ENCODE measurements at regions not wholly inside any gene's neighbourhood (a gene's known extent, or its start where the extent isn't known, plus 50 kb on each side); places are given as distances from the start of the nearest gene placed in this dataset.

GRCh38 chr13:99655351-99656091, 154.2 kb downstream of the TM9SF2 start:
- H3K4me1 Mint-ChIP-seq (ENCODE audit: low read depth), result peaks cover 54% of the 10 kb centered on the region
- H3K4me3 Mint-ChIP-seq, result peak overlapping the region; percentile 53
- no peaks in the 10 kb centered on the region for H3K36me3 Mint-ChIP-seq (ENCODE audit: low read depth)
- peak; percentile 49 for DNase-seq
- no peaks in the 10 kb centered on the region for H3K9me3 Mint-ChIP-seq
- no peaks in the 10 kb centered on the region for H3K27me3 Mint-ChIP-seq
- H3K27ac Mint-ChIP-seq, result peak overlapping the region; percentile 83

GRCh38 chr13:99654076-99654475, 152.8 kb downstream of the TM9SF2 start:
- no peak for DNase-seq
- H3K4me1 Mint-ChIP-seq (ENCODE audit: low read depth), result peaks cover 43% of the 10 kb centered on the region
- H3K4me3 Mint-ChIP-seq, result no peak overlapping the region
- no peak overlapping the region for H3K27ac Mint-ChIP-seq
- no peaks in the 10 kb centered on the region for H3K9me3 Mint-ChIP-seq
- no peaks in the 10 kb centered on the region for H3K27me3 Mint-ChIP-seq
- no peaks in the 10 kb centered on the region for H3K36me3 Mint-ChIP-seq (ENCODE audit: low read depth)

- H3K27ac Mint-ChIP-seq, result no peak overlapping the region
- peaks cover 38% of the 10 kb centered on the region for H3K4me1 Mint-ChIP-seq (ENCODE audit: low read depth)
- DNase-seq, result no peak
- H3K4me3 Mint-ChIP-seq, result no peak overlapping the region
- H3K9me3 Mint-ChIP-seq, result no peaks in the 10 kb centered on the region
- H3K27me3 Mint-ChIP-seq, result no peaks in the 10 kb centered on the region
- no peaks in the 10 kb centered on the region for H3K36me3 Mint-ChIP-seq (ENCODE audit: low read depth)
These were observed 152.3 kb downstream of the TM9SF2 start for GRCh38 chr13:99653526-99653925.

- H3K36me3 Mint-ChIP-seq (ENCODE audit: low read depth), result no peaks in the 10 kb centered on the region
- H3K27me3 Mint-ChIP-seq, result no peaks in the 10 kb centered on the region
- H3K4me1 Mint-ChIP-seq (ENCODE audit: low read depth), result peaks cover 32% of the 10 kb centered on the region
- no peak for DNase-seq
- H3K9me3 Mint-ChIP-seq, result no peaks in the 10 kb centered on the region
- H3K27ac Mint-ChIP-seq, result no peak overlapping the region
- no peak overlapping the region for H3K4me3 Mint-ChIP-seq
These were observed 151.6 kb downstream of the TM9SF2 start for GRCh38 chr13:99652901-99653300.

- H3K27me3 Mint-ChIP-seq, result no peaks in the 10 kb centered on the region
- no peaks in the 10 kb centered on the region for H3K36me3 Mint-ChIP-seq (ENCODE audit: low read depth)
- H3K4me1 Mint-ChIP-seq (ENCODE audit: low read depth), result peaks cover 25% of the 10 kb centered on the region
- DNase-seq, result no peak
- H3K4me3 Mint-ChIP-seq, result no peak overlapping the region
- H3K27ac Mint-ChIP-seq, result no peak overlapping the region
- H3K9me3 Mint-ChIP-seq, result no peaks in the 10 kb centered on the region
These were observed 150.9 kb downstream of the TM9SF2 start for GRCh38 chr13:99652141-99652540.

GRCh38 chr13:99651016-99651415, 149.7 kb downstream of the TM9SF2 start:
- Mint-ChIP-seq H3K9me3 (no peaks in the 10 kb centered on the region), H3K4me3 (no peak overlapping the region), H3K36me3 (ENCODE audit: low read depth) (no peaks in the 10 kb centered on the region), H3K4me1 (ENCODE audit: low read depth) (peaks cover 13% of the 10 kb centered on the region), H3K27me3 (no peaks in the 10 kb centered on the region), H3K27ac (no peak overlapping the region)
- no peak for DNase-seq

GRCh38 chr13:99650410-99650809, 149.1 kb downstream of the TM9SF2 start:
- H3K27ac Mint-ChIP-seq, result no peak overlapping the region
- no peak overlapping the region for H3K4me3 Mint-ChIP-seq
- no peaks in the 10 kb centered on the region for H3K36me3 Mint-ChIP-seq (ENCODE audit: low read depth)
- peaks cover 7% of the 10 kb centered on the region for H3K4me1 Mint-ChIP-seq (ENCODE audit: low read depth)
- H3K9me3 Mint-ChIP-seq, result no peaks in the 10 kb centered on the region
- DNase-seq, result no peak
- no peaks in the 10 kb centered on the region for H3K27me3 Mint-ChIP-seq

- H3K4me3 Mint-ChIP-seq, result no peak overlapping the region
- no peak overlapping the region for H3K27ac Mint-ChIP-seq
- no peaks in the 10 kb centered on the region for H3K36me3 Mint-ChIP-seq (ENCODE audit: low read depth)
- no peak for DNase-seq
- H3K27me3 Mint-ChIP-seq, result no peaks in the 10 kb centered on the region
- H3K4me1 Mint-ChIP-seq (ENCODE audit: low read depth), result peaks cover 4% of the 10 kb centered on the region
- H3K9me3 Mint-ChIP-seq, result no peaks in the 10 kb centered on the region
These were observed 147.7 kb downstream of the TM9SF2 start for GRCh38 chr13:99648927-99649326.

- H3K4me3 Mint-ChIP-seq, result no peak overlapping the region
- no peaks in the 10 kb centered on the region for H3K9me3 Mint-ChIP-seq
- H3K4me1 Mint-ChIP-seq (ENCODE audit: low read depth), result peaks cover 4% of the 10 kb centered on the region
- DNase-seq, result no peak
- no peaks in the 10 kb centered on the region for H3K27me3 Mint-ChIP-seq
- no peak overlapping the region for H3K27ac Mint-ChIP-seq
- H3K36me3 Mint-ChIP-seq (ENCODE audit: low read depth), result no peaks in the 10 kb centered on the region
These were observed 146.9 kb downstream of the TM9SF2 start for GRCh38 chr13:99648066-99648665.

GRCh38 chr13:99647596-99647985, 146.3 kb downstream of the TM9SF2 start:
- DNase-seq, result no peak
- Mint-ChIP-seq H3K9me3 (no peaks in the 10 kb centered on the region), H3K4me1 (ENCODE audit: low read depth) (peaks cover 4% of the 10 kb centered on the region), H3K36me3 (ENCODE audit: low read depth) (no peaks in the 10 kb centered on the region), H3K27ac (no peak overlapping the region), H3K4me3 (no peak overlapping the region), H3K27me3 (no peaks in the 10 kb centered on the region)

- DNase-seq, result no peak
- H3K4me3 Mint-ChIP-seq, result no peak overlapping the region
- no peaks in the 10 kb centered on the region for H3K27me3 Mint-ChIP-seq
- no peak overlapping the region for H3K27ac Mint-ChIP-seq
- no peaks in the 10 kb centered on the region for H3K9me3 Mint-ChIP-seq
- H3K4me1 Mint-ChIP-seq (ENCODE audit: low read depth), result peaks cover 4% of the 10 kb centered on the region
- H3K36me3 Mint-ChIP-seq (ENCODE audit: low read depth), result no peaks in the 10 kb centered on the region
These were observed 145.8 kb downstream of the TM9SF2 start for GRCh38 chr13:99646866-99647595.

GRCh38 chr13:99642841-99643240, 141.6 kb downstream of the TM9SF2 start:
- Mint-ChIP-seq H3K27me3 (no peaks in the 10 kb centered on the region), H3K36me3 (ENCODE audit: low read depth) (no peaks in the 10 kb centered on the region), H3K4me3 (no peak overlapping the region), H3K4me1 (ENCODE audit: low read depth) (peaks cover 3% of the 10 kb centered on the region), H3K27ac (no peak overlapping the region), H3K9me3 (no peaks in the 10 kb centered on the region)
- DNase-seq, result no peak

GRCh38 chr13:99642006-99642405, 140.7 kb downstream of the TM9SF2 start:
- no peak for DNase-seq
- Mint-ChIP-seq H3K9me3 (no peaks in the 10 kb centered on the region), H3K27me3 (no peaks in the 10 kb centered on the region), H3K36me3 (ENCODE audit: low read depth) (no peaks in the 10 kb centered on the region), H3K27ac (no peak overlapping the region), H3K4me3 (no peak overlapping the region), H3K4me1 (ENCODE audit: low read depth) (peaks cover 3% of the 10 kb centered on the region)

- no peak for DNase-seq
- no peak overlapping the region for H3K27ac Mint-ChIP-seq
- no peaks in the 10 kb centered on the region for H3K27me3 Mint-ChIP-seq
These were observed 139.0 kb downstream of the TM9SF2 start for GRCh38 chr13:99640260-99640659.

GRCh38 chr13:99639126-99639525, 137.9 kb downstream of the TM9SF2 start:
- H3K4me1 Mint-ChIP-seq (ENCODE audit: low read depth), result peaks cover 3% of the 10 kb centered on the region
- no peak for DNase-seq
- no peaks in the 10 kb centered on the region for H3K27me3 Mint-ChIP-seq
- no peaks in the 10 kb centered on the region for H3K9me3 Mint-ChIP-seq
- no peak overlapping the region for H3K27ac Mint-ChIP-seq
- no peak overlapping the region for H3K4me3 Mint-ChIP-seq
- no peaks in the 10 kb centered on the region for H3K36me3 Mint-ChIP-seq (ENCODE audit: low read depth)

More at GRCh38 chr13:99640260-99640659, 139.0 kb downstream of the TM9SF2 start:
- no peak overlapping the region for H3K4me3 Mint-ChIP-seq
- no peaks in the 10 kb centered on the region for H3K36me3 Mint-ChIP-seq (ENCODE audit: low read depth)
- peaks cover 3% of the 10 kb centered on the region for H3K4me1 Mint-ChIP-seq (ENCODE audit: low read depth)
- no peaks in the 10 kb centered on the region for H3K9me3 Mint-ChIP-seq
